CD4-positive, alpha-beta memory T cell (primary cell): ENCODE measurements at regions not wholly inside any gene's neighbourhood (a gene's known extent, or its start where the extent isn't known, plus 50 kb on each side); places are given as distances from the start of the nearest gene placed in this dataset.

ENCODE experiments used
- CTCF ChIA-PET: fragments of 350-600 bp; sonication (Branson Sonifier 250); formaldehyde crosslinking; loops from one replicate; lab custom pipeline; 2021; ENCODE audit warnings: inconsistent platforms; ENCODE audit not compliant: partially characterized antibody; lab: Charles Lee
- POLR2A ChIA-PET: fragments of 350-600 bp; sonication (Branson Sonifier 250); formaldehyde crosslinking; loops from one replicate; lab custom pipeline; 2021; ENCODE audit not compliant: partially characterized antibody; lab: Charles Lee
- DNase-seq, 5 donors: peaks; one replicate each; pipeline versions ENCODE4 v3.0.0 to v3.0.0-alpha.2; 2020 to 2022; ENCODE audit warnings: mixed read lengths in 1 of 5
- H3K27ac ChIP-seq: one replicate; pipeline ENCODE4 v1.7.0; 2013; ENCODE audit warnings: low read depth, low read length
- H3K27me3 ChIP-seq: 2 replicates; pipeline ENCODE4 v1.7.0; 2013; ENCODE audit warnings: mild to moderate bottlenecking, low read length, moderate library complexity; ENCODE audit not compliant: insufficient read depth
- H3K36me3 ChIP-seq: 2 replicates; pipeline ENCODE4 v1.7.0; 2013; ENCODE audit warnings: mild to moderate bottlenecking, low read length, moderate library complexity; ENCODE audit not compliant: insufficient read depth
- H3K4me1 ChIP-seq: 2 replicates; pipeline ENCODE4 v1.7.0; 2013; ENCODE audit warnings: mild to moderate bottlenecking, low read length, moderate library complexity; ENCODE audit not compliant: insufficient read depth
- H3K4me3 ChIP-seq, 2 donors: one replicate each; pipeline ENCODE4 v1.7.0; 2013; ENCODE audit warnings: low read length in 2 of 2, mild to moderate bottlenecking in 1 of 2
- H3K9me3 ChIP-seq, 2 donors: one replicate each; pipeline ENCODE4 v1.7.0; 2013; ENCODE audit warnings: low read length in 2 of 2, control low read depth in 1 of 2; ENCODE audit not compliant: control insufficient read depth in 1 of 2
- H3K27ac Mint-ChIP-seq, 7 donors: one replicate each; pipeline ENCODE4 v1.8.0; 2020 to 2021; ENCODE audit warnings: mixed read lengths in 7 of 7, mild to moderate bottlenecking in 6 of 7, inconsistent platforms in 3 of 7, moderate library complexity in 3 of 7
- H3K27me3 Mint-ChIP-seq, 2 donors: one replicate each; pipeline ENCODE4 v1.8.0; 2020 to 2021; ENCODE audit warnings: mixed read lengths in 2 of 2
- H3K36me3 Mint-ChIP-seq, 2 donors: one replicate each; pipeline ENCODE4 v1.8.0; 2020 to 2021; ENCODE audit warnings: mixed read lengths in 2 of 2, inconsistent platforms in 1 of 2, mild to moderate bottlenecking in 1 of 2
- H3K4me1 Mint-ChIP-seq, 4 donors: one replicate each; pipeline ENCODE4 v1.8.0; 2020 to 2021; ENCODE audit warnings: mixed read lengths in 4 of 4, mild to moderate bottlenecking in 1 of 4
- H3K4me3 Mint-ChIP-seq, 8 donors: one replicate each; pipeline ENCODE4 v1.8.0; 2020 to 2021; ENCODE audit warnings: mixed read lengths in 8 of 8, mild to moderate bottlenecking in 7 of 8, moderate library complexity in 6 of 8, inconsistent platforms in 3 of 8
- H3K9me3 Mint-ChIP-seq, 8 donors: one replicate each; pipeline ENCODE4 v1.8.0; 2020 to 2021; ENCODE audit warnings: mixed read lengths in 8 of 8, mild to moderate bottlenecking in 5 of 8, inconsistent platforms in 3 of 8, moderate library complexity in 1 of 8
- intact Hi-C: fragments of 100-400 bp; cut with micrococcal nuclease; formaldehyde crosslinking; loops from one replicate; pipeline ENCODE4 v1.15.1; 2023

GRCh38 chr21:20538039-20538658 is 460.1 kb upstream of the NCAM2 start:
- Histone ChIP-seq H3K36me3 (no peaks in the 10 kb centered on the region), H3K9me3 (no peaks in the 10 kb centered on the region), H3K4me1 (no peaks in the 10 kb centered on the region), H3K27me3 (no peaks in the 10 kb centered on the region), H3K4me3 (no peak overlapping the region), H3K27ac (no peak overlapping the region)
- no peak overlapping the region for H3K4me3 Mint-ChIP-seq
- intact Hi-C loops = no loop called here
- no peak overlapping the region for H3K27ac Mint-ChIP-seq
- ChIA-PET CTCF (no interaction called here), POLR2A (no interaction called here)
- H3K4me1 Mint-ChIP-seq = no peaks in the 10 kb centered on the region
- no peaks in the 10 kb centered on the region for H3K36me3 Mint-ChIP-seq
- no peaks in the 10 kb centered on the region for H3K27me3 Mint-ChIP-seq
- peaks cover 0 to 8% (median 3%) of the 10 kb centered on the region in 8 donors for H3K9me3 Mint-ChIP-seq
- no peak for DNase-seq

GRCh38 chr21:20545454-20545853 is 452.8 kb upstream of the NCAM2 start:
- ChIA-PET CTCF (no interaction called here), POLR2A (no interaction called here)
- Mint-ChIP-seq H3K27me3 (no peaks in the 10 kb centered on the region), H3K27ac (no peak overlapping the region), H3K4me1 (no peaks in the 10 kb centered on the region), H3K9me3 (peaks cover 0 to 10% (median 3%) of the 10 kb centered on the region in 8 donors), H3K4me3 (no peak overlapping the region), H3K36me3 (no peaks in the 10 kb centered on the region)
- no peak overlapping the region for H3K4me3 ChIP-seq
- no peaks in the 10 kb centered on the region for H3K36me3 ChIP-seq
- H3K9me3 ChIP-seq = peaks cover 0 to 1% of the 10 kb centered on the region in 2 donors
- no peaks in the 10 kb centered on the region for H3K4me1 ChIP-seq
- intact Hi-C loops = no loop called here
- no peaks in the 10 kb centered on the region for H3K27me3 ChIP-seq
- H3K27ac ChIP-seq = no peak overlapping the region
- no peak for DNase-seq

- peaks cover 0 to 4% of the 10 kb centered on the region in 2 donors for H3K9me3 ChIP-seq
- ChIA-PET POLR2A (no interaction called here), CTCF (no interaction called here)
- no peak overlapping the region for H3K4me3 Mint-ChIP-seq
- no peaks in the 10 kb centered on the region for H3K36me3 Mint-ChIP-seq
- H3K27me3 Mint-ChIP-seq = no peaks in the 10 kb centered on the region
- H3K4me1 ChIP-seq = no peaks in the 10 kb centered on the region
- H3K9me3 Mint-ChIP-seq = peaks cover 0 to 12% (median 3%) of the 10 kb centered on the region in 8 donors
- no peak overlapping the region for H3K27ac Mint-ChIP-seq
- intact Hi-C loops = no loop called here
- no peak overlapping the region for H3K27ac ChIP-seq
- no peak for DNase-seq
- H3K27me3 ChIP-seq = no peaks in the 10 kb centered on the region
- H3K36me3 ChIP-seq = no peaks in the 10 kb centered on the region
- no peak overlapping the region for H3K4me3 ChIP-seq
- no peaks in the 10 kb centered on the region for H3K4me1 Mint-ChIP-seq
Observed at GRCh38 chr21:20551939-20552338, 446.3 kb upstream of the NCAM2 start.

- ChIA-PET POLR2A (no interaction called here), CTCF (no interaction called here)
- Histone ChIP-seq H3K4me1 (no peaks in the 10 kb centered on the region), H3K4me3 (no peak overlapping the region), H3K27ac (no peak overlapping the region), H3K27me3 (no peaks in the 10 kb centered on the region), H3K36me3 (no peaks in the 10 kb centered on the region), H3K9me3 (peaks cover 0 to 4% of the 10 kb centered on the region in 2 donors)
- H3K27me3 Mint-ChIP-seq = no peaks in the 10 kb centered on the region
- DNase-seq = no peak
- H3K9me3 Mint-ChIP-seq = peaks cover 0 to 9% (median 2%) of the 10 kb centered on the region in 8 donors
- no peak overlapping the region for H3K27ac Mint-ChIP-seq
- no peaks in the 10 kb centered on the region for H3K4me1 Mint-ChIP-seq
- intact Hi-C loops = no loop called here
- no peaks in the 10 kb centered on the region for H3K36me3 Mint-ChIP-seq
- no peak overlapping the region for H3K4me3 Mint-ChIP-seq
Observed at GRCh38 chr21:20554785-20555184, 443.4 kb upstream of the NCAM2 start.

GRCh38 chr21:20570824-20571232 is 427.4 kb upstream of the NCAM2 start:
- POLR2A ChIA-PET = no interaction called here
- no peaks in the 10 kb centered on the region for H3K4me1 ChIP-seq
- CTCF ChIA-PET = no interaction called here
- Mint-ChIP-seq H3K4me1 (no peaks in the 10 kb centered on the region), H3K27me3 (no peaks in the 10 kb centered on the region), H3K27ac (no peak overlapping the region), H3K36me3 (no peaks in the 10 kb centered on the region), H3K4me3 (no peak overlapping the region), H3K9me3 (peaks cover 0 to 7% (median under 1%) of the 10 kb centered on the region in 8 donors)
- H3K27ac ChIP-seq = no peak overlapping the region
- intact Hi-C loops = no loop called here
- H3K36me3 ChIP-seq = no peaks in the 10 kb centered on the region
- DNase-seq = no peak
- no peaks in the 10 kb centered on the region for H3K9me3 ChIP-seq
- H3K27me3 ChIP-seq = no peaks in the 10 kb centered on the region
- no peak overlapping the region for H3K4me3 ChIP-seq

GRCh38 chr21:20572582-20572981 is 425.6 kb upstream of the NCAM2 start:
- intact Hi-C loops = no loop called here
- Mint-ChIP-seq H3K36me3 (no peaks in the 10 kb centered on the region), H3K4me3 (no peak overlapping the region), H3K27ac (no peak overlapping the region), H3K4me1 (no peaks in the 10 kb centered on the region), H3K27me3 (no peaks in the 10 kb centered on the region), H3K9me3 (peaks cover 0 to 8% (median 3%) of the 10 kb centered on the region in 8 donors)
- POLR2A ChIA-PET = no interaction called here
- Histone ChIP-seq H3K4me1 (no peaks in the 10 kb centered on the region), H3K27ac (no peak overlapping the region), H3K36me3 (no peaks in the 10 kb centered on the region), H3K4me3 (no peak overlapping the region), H3K27me3 (no peaks in the 10 kb centered on the region), H3K9me3 (peaks cover 0 to 5% of the 10 kb centered on the region in 2 donors)
- no peak for DNase-seq
- CTCF ChIA-PET = no interaction called here

- Mint-ChIP-seq H3K4me3 (no peak overlapping the region), H3K4me1 (no peaks in the 10 kb centered on the region), H3K27me3 (no peaks in the 10 kb centered on the region), H3K27ac (no peak overlapping the region), H3K36me3 (no peaks in the 10 kb centered on the region), H3K9me3 (peaks cover 0 to 3% (median 1%) of the 10 kb centered on the region in 8 donors)
- DNase-seq = no peak
- intact Hi-C loops = no loop called here
- ChIA-PET CTCF (no interaction called here), POLR2A (no interaction called here)
- Histone ChIP-seq H3K36me3 (no peaks in the 10 kb centered on the region), H3K4me3 (no peak overlapping the region), H3K27me3 (no peaks in the 10 kb centered on the region), H3K27ac (no peak overlapping the region), H3K4me1 (no peaks in the 10 kb centered on the region), H3K9me3 (no peaks in the 10 kb centered on the region)
Observed at GRCh38 chr21:20581361-20581760, 416.8 kb upstream of the NCAM2 start.
